NOMO-1 treated with DMSO at 0.1 percent for 48 hours (cell line): ENCODE measurements at regions not wholly inside any gene's neighbourhood (a gene's known extent, or its start where the extent isn't known, plus 50 kb on each side); places are given as distances from the start of the nearest gene placed in this dataset.

Experiments
- DNase-seq: peaks from one replicate; lab custom pipeline; 2025; ENCODE audit not compliant: unreplicated experiment; lab: John Stamatoyannopoulos, UW

DNA sequence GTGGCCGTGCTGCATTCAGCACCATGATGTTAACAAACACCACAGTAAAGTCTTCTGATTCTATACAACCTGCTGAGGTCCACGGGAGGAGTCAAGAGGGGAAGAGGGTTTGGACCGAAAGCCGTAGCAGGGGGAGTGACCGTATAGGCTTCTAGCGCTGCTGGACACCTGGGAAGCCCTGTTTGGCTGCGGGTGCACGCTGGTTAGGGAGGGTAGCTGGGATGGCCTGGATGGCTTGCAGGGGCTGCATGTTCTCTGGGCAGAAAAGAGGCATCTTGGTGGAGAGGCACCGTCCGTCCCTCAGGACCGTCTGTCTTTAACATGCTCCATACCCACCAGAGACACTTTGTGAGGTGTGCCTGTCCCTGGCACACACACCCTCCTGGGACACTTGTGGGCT is 251.0 kb upstream of the IRX1 start:
- DNase-seq, result no peak

DNA sequence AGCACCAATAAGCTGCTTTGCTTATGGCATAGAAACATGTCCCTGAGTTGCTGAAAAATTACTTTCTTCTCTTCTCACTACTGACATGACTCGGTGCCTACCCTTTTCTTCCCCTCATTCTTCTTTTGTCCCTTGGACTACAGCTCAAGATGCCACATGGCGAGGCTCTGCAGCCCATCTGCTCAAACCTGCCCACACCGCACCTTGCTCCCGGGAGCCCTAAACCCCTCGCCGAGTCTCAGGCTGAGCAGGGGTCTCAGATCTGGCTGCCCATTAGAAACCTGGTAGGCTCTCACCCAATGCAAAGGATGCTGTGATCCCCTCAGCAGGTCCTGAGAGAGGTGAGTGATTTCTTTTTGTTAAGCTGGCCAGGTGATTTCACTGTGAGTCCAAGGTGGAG is 251.7 kb upstream of the IRX1 start:
- DNase-seq, result no peak

DNA sequence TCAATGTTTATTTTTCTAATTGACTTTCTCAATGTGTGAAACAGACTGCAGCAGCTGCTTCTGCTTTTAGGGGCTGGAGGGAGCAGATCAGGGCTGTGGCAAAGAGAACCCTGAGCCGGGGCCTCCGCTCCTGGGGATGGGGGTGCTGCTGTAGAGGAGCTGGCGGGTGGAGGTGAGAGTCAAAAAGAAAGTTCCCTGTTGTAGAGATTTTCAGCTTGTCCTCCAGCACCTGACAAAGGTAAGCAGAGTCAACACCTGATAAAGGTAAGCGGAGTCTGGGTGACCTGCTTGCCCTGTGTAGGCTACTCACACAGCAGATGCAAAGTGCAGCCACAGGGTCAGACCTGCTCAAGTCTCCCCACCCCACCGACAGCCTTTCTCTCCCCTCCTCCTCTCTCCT is 252.4 kb upstream of the IRX1 start:
- DNase-seq, result no peak

- DNase-seq, result no peak
Measured at GRCh38 chr5:3342271-3343100, 253.1 kb upstream of the IRX1 start.

GRCh38 chr5:3341446-3342240 is 254.0 kb upstream of the IRX1 start:
- no peak for DNase-seq

GRCh38 chr5:3340471-3340870 is 255.2 kb upstream of the IRX1 start:
- DNase-seq, result no peak

DNA sequence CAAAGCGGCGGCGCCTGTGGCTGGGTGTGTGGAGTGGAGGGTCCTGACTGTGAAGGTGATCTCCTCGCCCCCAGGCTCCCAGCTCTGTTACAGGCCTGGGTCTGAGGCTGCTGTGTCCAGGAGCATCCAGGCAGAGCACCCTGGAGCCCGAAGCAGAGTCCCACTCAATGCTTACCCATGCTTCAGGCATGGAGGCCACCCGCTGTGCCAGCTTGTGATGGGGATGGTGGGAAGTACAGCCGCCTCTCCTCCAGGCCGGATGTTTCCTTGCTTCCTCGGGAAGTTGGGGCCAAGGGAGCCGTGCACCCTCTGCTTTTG is 255.9 kb upstream of the IRX1 start:
- DNase-seq, result no peak

- DNase-seq, result no peak
Measured at GRCh38 chr5:3339092-3339797, 256.4 kb upstream of the IRX1 start.

DNA sequence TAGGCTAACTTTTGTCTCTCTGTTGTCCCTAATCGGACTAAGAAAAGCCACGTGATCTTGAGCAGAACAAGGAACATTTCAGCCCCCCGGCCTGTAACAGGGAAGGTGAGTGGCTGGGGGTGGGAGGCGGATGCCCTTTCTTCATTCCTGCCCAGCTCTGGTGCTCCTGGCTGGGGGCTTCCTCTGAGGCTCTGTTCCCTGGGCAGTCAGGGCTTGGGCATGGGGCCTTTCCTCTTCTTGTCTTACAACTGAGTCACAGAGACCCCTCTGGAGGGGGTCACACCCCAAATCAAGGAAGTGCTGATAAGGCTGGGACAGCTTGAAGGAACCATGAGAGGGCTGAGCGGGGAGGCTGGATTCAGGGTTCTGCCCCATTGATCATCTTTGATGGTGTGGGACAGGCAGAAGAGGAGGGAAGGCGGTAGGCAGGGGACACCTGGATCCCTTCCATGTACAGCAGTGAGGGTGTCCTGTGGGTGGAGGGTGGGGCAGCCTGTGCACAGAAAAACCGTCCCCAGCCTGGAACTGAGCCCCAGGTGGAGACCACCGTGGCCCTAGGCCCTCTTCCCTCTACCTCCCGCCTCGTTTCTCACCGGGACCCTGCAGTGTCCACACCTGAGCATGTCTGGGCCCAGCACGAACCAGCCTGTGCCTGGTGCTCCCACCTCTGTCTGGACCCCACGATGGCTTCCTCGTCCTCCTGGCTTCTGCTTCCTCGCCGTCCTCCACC is 257.7 kb upstream of the IRX1 start:
- DNase-seq, result no peak

DNA sequence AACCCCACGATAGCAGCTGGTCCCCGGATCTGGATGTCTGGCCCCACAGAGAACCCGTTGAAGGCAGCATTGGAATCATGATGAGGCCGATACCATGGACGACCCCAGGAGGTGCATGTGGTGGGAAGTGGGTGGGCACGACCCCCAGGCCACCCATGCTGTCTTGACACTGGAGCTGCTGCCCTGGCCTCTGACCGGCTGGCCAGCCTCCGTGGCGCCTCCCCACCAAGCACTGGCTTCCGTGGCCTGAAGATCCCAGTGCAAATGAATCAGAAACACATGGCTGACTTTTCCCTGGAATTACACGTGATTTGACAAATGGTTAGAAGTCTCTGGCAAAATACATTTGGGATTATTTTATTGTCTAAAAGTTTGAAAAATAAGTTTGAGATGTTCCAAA is 259.0 kb upstream of the IRX1 start:
- DNase-seq, result no peak

GRCh38 chr5:3335301-3335700 is 260.3 kb upstream of the IRX1 start:
- DNase-seq, result no peak

DNA sequence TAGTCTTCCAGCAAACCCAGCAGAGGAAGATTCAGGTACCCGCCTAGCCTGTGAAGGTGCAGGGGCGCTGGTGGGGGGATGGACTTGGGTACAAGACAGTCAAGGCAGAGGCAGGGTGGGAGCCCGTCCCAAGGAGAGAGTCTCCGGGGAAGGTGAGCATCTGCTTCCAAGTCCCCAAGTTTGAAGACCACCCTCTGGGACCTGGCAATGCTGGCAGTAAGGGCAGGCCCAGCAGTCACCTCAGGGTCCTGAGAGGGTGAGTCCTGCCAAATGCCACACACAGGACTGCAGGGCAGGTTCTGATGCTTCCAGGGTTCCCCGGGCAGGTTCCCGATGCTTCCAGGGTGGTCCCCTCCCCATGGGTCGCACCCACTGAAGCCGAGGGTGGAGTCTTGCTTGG is 261.8 kb upstream of the IRX1 start:
- DNase-seq, result no peak

DNA sequence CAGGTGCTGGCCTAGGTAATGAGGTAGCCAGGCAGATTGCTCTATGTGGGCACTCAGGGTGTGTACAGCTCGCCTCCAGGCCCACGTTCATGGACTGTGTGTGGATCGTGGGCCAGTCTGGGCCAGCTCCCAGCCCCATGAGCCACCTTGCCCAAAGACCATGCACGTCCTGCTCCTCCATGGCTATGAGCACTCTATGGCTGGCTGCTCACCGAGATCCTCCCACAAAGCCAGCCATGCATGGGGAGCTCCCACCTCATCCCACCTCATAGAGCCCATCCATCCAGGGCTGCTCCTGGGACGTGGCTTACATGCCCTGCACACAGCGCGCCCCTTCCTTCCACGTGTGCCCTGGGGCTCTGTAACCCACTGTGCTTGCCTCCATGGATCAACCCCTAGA is 262.5 kb upstream of the IRX1 start:
- DNase-seq, result no peak

DNA sequence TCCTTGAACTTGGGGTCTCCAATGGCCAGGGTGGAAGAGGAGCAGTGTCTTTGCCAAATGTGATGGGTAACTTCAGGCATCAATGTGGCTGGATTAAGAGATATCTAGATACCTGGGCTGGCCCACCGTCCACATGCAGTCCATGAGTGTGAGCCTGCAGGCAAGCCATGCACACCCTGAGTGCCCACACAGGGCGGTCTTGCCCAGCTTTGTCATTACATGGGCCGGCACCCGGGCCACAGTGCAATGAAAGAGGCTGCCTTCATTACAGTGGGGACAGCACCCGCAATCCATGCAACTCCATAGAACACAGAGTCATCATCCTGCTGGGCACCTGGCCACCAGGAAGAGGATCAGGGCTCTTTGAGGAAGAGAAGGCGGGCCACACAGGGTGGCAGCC is 263.8 kb upstream of the IRX1 start:
- no peak for DNase-seq

DNA sequence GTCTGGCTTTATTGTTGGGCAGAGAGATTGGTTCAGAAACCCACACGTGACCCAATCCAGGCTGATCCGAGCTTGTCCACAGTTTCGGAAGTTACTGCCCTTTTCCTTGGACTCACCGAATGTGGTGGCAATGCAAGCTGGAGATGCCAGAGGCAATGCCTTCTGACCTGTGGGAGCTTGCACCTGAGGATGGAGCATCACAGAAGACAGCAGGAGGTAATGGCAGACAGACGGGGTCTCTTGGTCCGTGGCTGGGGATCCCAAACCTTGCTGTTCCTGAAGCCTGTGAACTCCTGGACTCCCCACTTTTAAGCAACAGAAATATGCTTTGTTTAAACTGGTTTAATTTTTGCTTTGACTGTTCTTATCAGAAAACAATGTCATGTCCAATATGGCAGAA is 265.2 kb upstream of the IRX1 start:
- no peak for DNase-seq

DNA sequence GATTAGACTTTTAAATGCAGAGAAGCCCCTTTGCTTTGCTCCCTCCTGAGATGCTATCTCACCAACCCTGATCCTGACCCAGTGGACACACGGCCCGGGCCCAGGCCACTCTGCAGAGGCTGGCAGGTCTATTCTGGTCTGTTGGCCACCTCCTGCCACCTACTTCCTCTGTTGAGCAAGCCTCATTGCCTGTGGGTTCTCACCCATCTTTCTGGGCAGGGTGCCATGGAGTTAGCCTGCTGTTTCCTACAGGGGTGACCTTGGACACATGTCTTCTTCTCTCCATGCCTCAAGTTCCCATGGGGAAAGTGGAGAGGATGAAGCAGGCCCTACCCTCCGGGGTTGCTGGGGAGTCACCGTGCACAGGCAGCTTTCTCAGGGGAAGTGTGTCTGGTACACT is 266.2 kb upstream of the IRX1 start:
- DNase-seq, result no peak

GRCh38 chr5:3326841-3327232 is 268.8 kb upstream of the IRX1 start:
- DNase-seq, result no peak

DNA sequence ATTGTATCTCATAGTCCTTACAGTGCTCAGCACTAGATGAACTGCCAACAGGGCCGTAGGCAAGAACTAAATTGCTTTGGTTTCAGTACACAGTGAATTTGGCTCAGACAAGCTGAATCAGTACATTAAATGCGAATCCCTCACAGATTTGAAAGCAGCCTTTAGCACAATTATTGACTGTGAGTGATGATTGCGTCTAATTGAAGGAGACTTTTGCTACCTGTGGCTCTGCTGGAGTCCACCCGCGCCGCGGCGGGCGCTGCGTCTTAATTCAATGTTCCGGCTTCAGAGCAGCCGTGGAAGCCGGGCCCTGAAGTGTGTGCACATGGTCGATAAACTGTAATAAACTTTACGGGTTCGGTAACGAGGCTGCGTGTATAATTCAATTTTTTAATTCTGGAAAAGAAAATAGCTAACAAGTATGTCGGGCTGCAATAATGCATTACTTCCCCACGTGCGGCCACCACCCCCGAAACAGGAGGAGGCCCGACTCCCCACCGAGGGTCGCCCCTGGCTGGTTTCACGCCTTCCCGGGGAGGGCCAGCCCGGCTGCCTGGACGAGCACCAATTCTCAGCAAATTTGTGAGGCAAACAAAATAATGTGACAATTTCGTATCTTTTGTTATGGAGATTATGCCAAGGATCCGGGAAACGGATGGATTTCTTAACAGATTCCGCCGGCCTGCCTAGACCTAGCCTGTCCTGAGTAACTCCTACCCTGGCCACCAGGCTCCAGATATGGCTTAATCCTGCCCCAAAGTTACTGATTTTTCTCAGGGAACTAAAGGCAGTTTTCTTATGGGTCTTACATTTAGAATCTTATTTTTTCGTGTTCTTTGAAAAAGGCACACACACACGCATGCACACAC is 269.4 kb upstream of the IRX1 start:
- no peak for DNase-seq

GRCh38 chr5:3325201-3325971 is 270.2 kb upstream of the IRX1 start:
- DNase-seq, result no peak
